ENCODE measurements at regions not wholly inside any gene's neighbourhood (a gene's known extent, or its start where the extent isn't known, plus 50 kb on each side); places are given as distances from the start of the nearest gene placed in this dataset.

GRCh38 chr6:44058617-44059358 is 68.5 kb downstream of the MRPL14 start:
- no peak overlapping the region for H3K4me3 ChIP-seq (ENCODE audit: low read length)
- DNase-seq (ENCODE audit: low read depth), result peak; percentile 96
- TF ChIP-seq CTCF (IDR thresholded peaks at IDR 0.05; ENCODE audit: insufficient read depth, low read depth, low read length, missing control alignments), result no peak

DNA sequence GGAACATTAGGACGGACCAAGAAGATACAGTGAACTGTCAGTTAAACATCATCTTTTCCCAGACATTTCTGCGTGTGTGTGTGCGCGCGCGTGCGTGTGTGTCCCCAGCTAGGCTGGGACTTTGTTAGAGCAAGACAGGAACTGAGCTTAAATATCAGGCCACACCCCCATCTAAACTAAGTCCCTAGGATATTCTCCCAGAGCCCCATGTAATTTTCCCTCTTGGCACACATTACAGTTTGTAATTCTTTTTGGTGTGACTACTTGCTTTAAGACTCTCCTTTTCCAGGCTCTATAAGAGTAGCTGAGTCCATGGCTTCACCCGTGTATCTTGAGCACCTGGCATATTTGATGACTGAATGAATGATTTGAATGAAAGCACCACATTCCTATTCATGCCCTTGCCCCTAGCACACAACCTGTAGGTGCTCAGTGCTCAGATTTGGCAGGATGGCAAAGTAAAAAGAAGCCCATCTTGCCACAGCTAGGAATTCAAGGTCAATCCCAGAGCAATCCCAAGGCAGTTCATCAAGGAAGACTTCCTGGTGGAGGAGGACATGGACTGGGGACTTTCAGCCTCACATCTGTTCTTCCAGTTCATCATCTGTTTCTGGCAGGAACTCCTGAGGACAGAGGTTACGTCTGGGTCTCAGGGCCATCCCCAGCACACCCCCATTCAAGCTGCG is 69.2 kb downstream of the MRPL14 start:
- no peak for TF ChIP-seq CTCF (IDR thresholded peaks at IDR 0.05; ENCODE audit: insufficient read depth, low read depth, low read length, missing control alignments)
- no peak for DNase-seq (ENCODE audit: low read depth)
- H3K4me3 ChIP-seq (ENCODE audit: low read length), result no peak overlapping the region

GRCh38 chr6:44057238-44057930 is 69.9 kb downstream of the MRPL14 start:
- H3K4me3 ChIP-seq (ENCODE audit: low read length), result no peak overlapping the region
- DNase-seq (ENCODE audit: low read depth), result no peak
- TF ChIP-seq CTCF (IDR thresholded peaks at IDR 0.05; ENCODE audit: insufficient read depth, low read depth, low read length, missing control alignments), result no peak

GRCh38 chr6:44056392-44057237 is 70.6 kb downstream of the MRPL14 start:
- H3K4me3 ChIP-seq (ENCODE audit: low read length), result no peak overlapping the region
- no peak for TF ChIP-seq CTCF (IDR thresholded peaks at IDR 0.05; ENCODE audit: insufficient read depth, low read depth, low read length, missing control alignments)
- DNase-seq (ENCODE audit: low read depth), result no peak

DNA sequence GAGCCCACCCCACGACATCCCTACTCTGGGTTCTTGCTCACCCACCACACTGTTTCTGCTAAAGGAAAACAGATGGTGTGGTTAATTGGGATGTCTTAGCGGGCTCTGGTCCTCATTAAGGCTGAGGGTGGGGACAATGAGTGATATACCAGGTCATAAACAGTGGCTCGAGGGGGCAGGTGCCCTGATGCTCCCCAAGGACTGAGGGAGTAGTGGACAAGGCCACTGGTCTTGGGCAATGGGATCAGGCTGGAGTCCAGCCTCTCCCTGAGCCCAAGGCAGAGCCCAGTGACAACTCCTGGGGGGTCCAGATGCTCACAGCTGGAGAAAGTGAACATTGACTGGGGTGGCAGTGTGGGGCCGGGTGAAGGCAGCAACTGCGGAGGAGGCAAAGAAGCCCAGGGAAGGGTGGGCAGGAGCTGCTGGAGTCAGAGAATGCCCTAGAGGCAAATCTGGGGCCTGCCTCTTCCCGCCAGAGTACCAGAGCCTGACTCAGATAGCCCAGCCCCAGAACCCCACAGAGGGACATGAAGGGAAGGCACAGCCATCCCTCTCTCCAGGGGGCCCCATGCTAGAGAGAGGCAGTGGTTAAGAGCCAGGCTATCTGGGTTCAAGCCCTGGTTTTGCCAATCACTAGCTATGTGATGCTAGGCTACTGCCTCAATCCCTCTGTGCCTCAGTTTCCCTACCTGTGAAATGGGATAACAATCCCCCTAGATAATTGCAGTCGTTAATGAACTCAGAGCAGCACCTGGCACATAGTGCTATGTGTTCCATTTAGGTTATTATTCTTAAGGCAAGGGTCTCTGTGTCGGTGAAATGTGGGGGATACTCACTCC is 72.3 kb downstream of the MRPL14 start:
- no peak for TF ChIP-seq CTCF (IDR thresholded peaks at IDR 0.05; ENCODE audit: insufficient read depth, low read depth, low read length, missing control alignments)
- no peak overlapping the region for H3K4me3 ChIP-seq (ENCODE audit: low read length)
- peak; percentile 65 for DNase-seq (ENCODE audit: low read depth)

Data from epithelial cell of esophagus (primary cell).